Liver (tissue), 8 donors: ENCODE measurements at regions not wholly inside any gene's neighbourhood (a gene's known extent, or its start where the extent isn't known, plus 50 kb on each side); places are given as distances from the start of the nearest gene placed in this dataset.

ENCODE experiments used
- DNase-seq: peaks from one replicate; pipeline ENCODE4 v3.0.0-alpha.2; 2017; ENCODE audit warnings: low spot score
- H3K27ac ChIP-seq, 2 donors: one replicate each; pipeline ENCODE4 v1.7.0; 2013; ENCODE audit warnings: inconsistent platforms in 2 of 2, low read length in 2 of 2, control low read depth in 1 of 2, low read depth in 1 of 2, mild to moderate bottlenecking in 1 of 2
- H3K27me3 ChIP-seq, 4 donors: one replicate each; pipeline versions ENCODE4 v1.6.1 to v1.7.0; 2013; ENCODE audit warnings: low read length in 3 of 4, inconsistent platforms in 1 of 4, mild to moderate bottlenecking in 1 of 4, moderate library complexity in 1 of 4; ENCODE audit not compliant: control insufficient read depth in 4 of 4, insufficient read depth in 4 of 4
- H3K36me3 ChIP-seq, 4 donors: one replicate each; pipeline versions ENCODE4 v1.6.1 to v1.7.0; 2013; ENCODE audit warnings: low read length in 3 of 4, mild to moderate bottlenecking in 3 of 4, low read depth in 1 of 4, moderate library complexity in 1 of 4; ENCODE audit not compliant: control insufficient read depth in 4 of 4, insufficient read depth in 3 of 4
- H3K4me1 ChIP-seq, 4 donors: one replicate each; pipeline versions ENCODE4 v1.6.1 to v1.7.0; 2013; ENCODE audit warnings: low read length in 3 of 4, mild to moderate bottlenecking in 3 of 4, moderate library complexity in 1 of 4; ENCODE audit not compliant: control insufficient read depth in 4 of 4, insufficient read depth in 4 of 4
- H3K4me3 ChIP-seq, 3 donors: one replicate each; pipeline versions ENCODE4 v1.6.1 to v1.7.0; 2013; ENCODE audit warnings: low read length in 3 of 3, control low read depth in 1 of 3, low read depth in 1 of 3, mild to moderate bottlenecking in 1 of 3
- H3K9ac ChIP-seq, 2 donors: one replicate each; pipeline ENCODE4 v1.7.0; 2013; ENCODE audit warnings: low read length in 2 of 2, mild to moderate bottlenecking in 2 of 2, moderate library complexity in 2 of 2, control low read depth in 1 of 2, low read depth in 1 of 2
- H3K9me3 ChIP-seq, 4 donors: one replicate each; pipeline versions ENCODE4 v1.6.1 to v1.7.0; 2013; ENCODE audit warnings: low read length in 3 of 4; ENCODE audit not compliant: control insufficient read depth in 4 of 4
- ATF3 ChIP-seq: IDR thresholded peaks from 2 replicates; pipeline ENCODE4 v1.6.1; 2016; ENCODE audit warnings: antibody characterized with exemption
- CTCF ChIP-seq: fragments of 150-350 bp; IDR thresholded peaks from 2 replicates; pipeline ENCODE4 v1.5.1; 2017; ENCODE audit warnings: improper control_type of control experiment, low read depth, low read length; ENCODE audit not compliant: missing input control
- EGR1 ChIP-seq, 2 donors: IDR thresholded peaks; 2 replicates each; pipeline ENCODE4 v1.6.1; 2016 to 2018; ENCODE audit warnings: antibody characterized with exemption in 2 of 2, low read depth in 2 of 2
- FOXA1 ChIP-seq: IDR thresholded peaks from 2 replicates; pipeline ENCODE4 v1.6.1; 2016; ENCODE audit warnings: antibody characterized with exemption
- FOXA2 ChIP-seq: IDR thresholded peaks from 2 replicates; pipeline ENCODE4 v1.6.1; 2016; ENCODE audit warnings: antibody characterized with exemption
- GABPA ChIP-seq, 2 donors: IDR thresholded peaks in 1 of 2; conservative IDR thresholded peaks in 1 of 2; 2 replicates each; pipeline ENCODE4 v1.6.1; 2016; ENCODE audit warnings: antibody characterized with exemption in 2 of 2, mild to moderate bottlenecking in 1 of 2, moderate library complexity in 1 of 2
- HNF4A ChIP-seq, 2 donors: conservative IDR thresholded peaks; 2 replicates each; pipeline ENCODE4 v1.6.1; 2016; ENCODE audit warnings: antibody characterized with exemption in 2 of 2, mild to moderate bottlenecking in 2 of 2
- HNF4G ChIP-seq: IDR thresholded peaks from 2 replicates; pipeline ENCODE4 v1.6.1; 2016; ENCODE audit warnings: antibody characterized with exemption
- JUND ChIP-seq, 2 donors: IDR thresholded peaks; 2 replicates each; pipeline ENCODE4 v1.6.1; 2016; ENCODE audit warnings: antibody characterized with exemption in 2 of 2
- MAX ChIP-seq: IDR thresholded peaks from 2 replicates; pipeline ENCODE4 v1.6.1; 2016; ENCODE audit warnings: antibody characterized with exemption
- NR2F2 ChIP-seq: IDR thresholded peaks from 2 replicates; pipeline ENCODE4 v1.6.1; 2016; ENCODE audit warnings: antibody characterized with exemption
- RAD21 ChIP-seq, 2 donors: IDR thresholded peaks; 2 replicates each; pipeline ENCODE4 v1.6.1; 2016; ENCODE audit warnings: antibody characterized with exemption in 2 of 2, mild to moderate bottlenecking in 2 of 2
- REST ChIP-seq: IDR thresholded peaks from 2 replicates; pipeline ENCODE4 v1.6.1; 2016; ENCODE audit warnings: antibody characterized with exemption, mild to moderate bottlenecking
- RXRA ChIP-seq, 2 donors: IDR thresholded peaks; 2 replicates each; pipeline ENCODE4 v1.6.1; 2017 to 2018; ENCODE audit warnings: antibody characterized with exemption in 2 of 2, mild to moderate bottlenecking in 1 of 2
- SP1 ChIP-seq: IDR thresholded peaks from 2 replicates; pipeline ENCODE4 v1.6.1; 2018; ENCODE audit warnings: antibody characterized with exemption, mild to moderate bottlenecking
- TAF1 ChIP-seq: conservative IDR thresholded peaks from 2 replicates; pipeline ENCODE4 v1.6.1; 2016; ENCODE audit warnings: antibody characterized with exemption, mild to moderate bottlenecking
- YY1 ChIP-seq: IDR thresholded peaks from 2 replicates; pipeline ENCODE4 v1.6.1; 2016; ENCODE audit warnings: antibody characterized with exemption, mild to moderate bottlenecking
- ZBTB33 ChIP-seq: IDR thresholded peaks from 2 replicates; pipeline ENCODE4 v1.6.1; 2016; ENCODE audit warnings: antibody characterized with exemption
- whole genome bisulfite sequencing: extraction: QIAGEN DNeasy Blood & Tissue Kit; methylation state at CpG from one replicate; pipeline ENCODE4 v1.1.7; 2013; 5-methylcytosine and 5-hydroxymethylcytosine counted together
- donor health status: healthy.
- donor health status: healthy.
- donor health status: healthy.
- donor health status: healthy.
- donor health status: healthy.

GRCh38 chr19:27734496-27735220, 1478.3 kb downstream of the UQCRFS1 start:
- 91% methylated on average over 5 of the region's 5 CpGs for WGBS
- no peaks in the 10 kb centered on the region for H3K4me1 ChIP-seq
- DNase-seq = no peak
- peaks cover 3 to 17% (median 8%) of the 10 kb centered on the region in 4 donors for H3K9me3 ChIP-seq
- no peak overlapping the region for H3K4me3 ChIP-seq
- no peak for TF ChIP-seq SP1
- TF ChIP-seq REST = no peak
- no peak for TF ChIP-seq FOXA1
- TF ChIP-seq ATF3 = no peak
- no peak for TF ChIP-seq YY1
- TF ChIP-seq HNF4A (conservative IDR thresholded peaks at IDR 0.05) = no peak
- TF ChIP-seq CTCF = no peak
- no peak for TF ChIP-seq TAF1
- TF ChIP-seq GABPA (IDR thresholded peaks at IDR 0.05 in 1 of 2, conservative IDR thresholded peaks at IDR 0.05 in 1 of 2) = no peak
- TF ChIP-seq FOXA2 = no peak
- TF ChIP-seq ZBTB33 = no peak
- TF ChIP-seq EGR1 (IDR thresholded peaks at IDR 0.05; ENCODE audit: low read depth in 2 of 2) = no peak
- no peak for TF ChIP-seq HNF4G
- no peak for TF ChIP-seq RXRA (IDR thresholded peaks at IDR 0.05)
- no peak for TF ChIP-seq RAD21 (IDR thresholded peaks at IDR 0.05)
- TF ChIP-seq MAX = no peak
- no peak for TF ChIP-seq NR2F2
- TF ChIP-seq JUND (IDR thresholded peaks at IDR 0.05) = no peak
- peaks cover 0 to 16% (median 11%) of the 10 kb centered on the region in 4 donors for H3K36me3 ChIP-seq
- no peak overlapping the region for H3K9ac ChIP-seq
- no peak overlapping the region for H3K27ac ChIP-seq
- H3K27me3 ChIP-seq = no peaks in the 10 kb centered on the region
